GM21515 (cell line): ENCODE measurements at regions not wholly inside any gene's neighbourhood (a gene's known extent, or its start where the extent isn't known, plus 50 kb on each side); places are given as distances from the start of the nearest gene placed in this dataset.

Source experiments
- ATAC-seq: cut with Tn5 transposase; IDR thresholded peaks from one replicate; pipeline ENCODE4 v1.9.1; 2021; ENCODE audit not compliant: unreplicated experiment

DNA sequence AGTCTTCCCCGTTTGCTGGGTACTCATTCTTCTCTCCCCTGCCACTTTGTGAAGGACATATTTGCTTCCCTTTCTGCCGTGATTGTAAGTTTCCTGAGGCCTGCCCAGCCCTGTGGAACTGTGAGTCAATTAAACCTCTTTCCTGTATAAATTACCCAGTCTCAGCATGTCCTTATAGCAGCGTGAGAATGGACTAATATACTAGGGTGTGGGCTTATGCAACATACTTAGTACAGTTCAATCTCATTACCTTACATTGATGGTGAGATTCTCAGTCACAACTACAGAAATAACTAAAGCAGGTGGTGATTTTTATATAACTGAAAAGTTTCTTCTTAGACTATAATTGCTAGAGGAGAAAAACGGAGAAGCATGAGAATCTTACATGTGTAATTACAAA is 237.9 kb upstream of the MMADHC start:
- ATAC-seq: no peak

DNA sequence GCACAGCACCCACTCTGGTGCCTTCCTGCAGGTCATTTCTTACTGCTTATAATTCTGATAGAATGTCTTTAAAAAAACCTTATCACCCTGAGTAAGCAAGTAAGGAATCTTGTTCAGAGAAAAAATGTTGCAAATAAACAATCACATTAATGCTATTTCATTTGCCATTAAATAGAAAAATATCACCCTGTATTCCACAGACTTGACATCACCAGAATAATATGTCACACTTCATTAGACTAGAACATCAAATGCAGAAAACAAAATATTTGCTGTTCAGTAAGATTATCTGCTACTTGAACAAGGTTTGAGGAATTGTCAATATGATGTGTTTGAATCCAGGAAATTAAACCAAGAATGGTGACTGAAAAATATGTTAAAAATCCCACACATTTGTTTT is 236.6 kb upstream of the MMADHC start:
- ATAC-seq: no peak

DNA sequence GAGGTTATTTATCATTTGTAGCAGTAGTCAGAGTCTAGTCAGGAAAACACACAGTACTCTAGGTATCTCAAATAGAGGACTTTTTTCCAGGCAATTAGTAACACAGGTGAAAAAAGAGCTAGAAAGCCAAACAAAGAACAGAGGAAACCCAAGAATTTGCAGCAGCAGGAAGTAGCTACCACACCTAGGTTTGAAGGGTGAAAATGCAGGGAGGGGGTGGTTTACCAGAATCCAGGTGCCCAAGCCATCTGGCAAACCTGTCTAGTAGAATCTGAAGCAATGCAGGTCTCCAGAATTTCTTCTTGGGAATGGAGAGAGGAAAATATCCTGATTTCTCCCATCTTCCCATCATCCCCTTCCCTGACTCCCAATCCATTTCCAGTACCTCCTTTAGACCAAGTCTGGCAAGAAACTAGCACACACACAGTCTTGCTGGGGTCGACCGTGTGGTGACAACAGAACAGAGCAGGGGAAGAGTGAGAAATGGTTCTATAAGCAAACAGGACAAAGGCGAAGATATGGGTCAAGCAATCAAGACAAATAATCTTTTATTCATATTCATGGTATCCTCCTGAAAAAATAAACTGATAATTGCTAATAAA is 231.9 kb upstream of the MMADHC start:
- no peak for ATAC-seq

DNA sequence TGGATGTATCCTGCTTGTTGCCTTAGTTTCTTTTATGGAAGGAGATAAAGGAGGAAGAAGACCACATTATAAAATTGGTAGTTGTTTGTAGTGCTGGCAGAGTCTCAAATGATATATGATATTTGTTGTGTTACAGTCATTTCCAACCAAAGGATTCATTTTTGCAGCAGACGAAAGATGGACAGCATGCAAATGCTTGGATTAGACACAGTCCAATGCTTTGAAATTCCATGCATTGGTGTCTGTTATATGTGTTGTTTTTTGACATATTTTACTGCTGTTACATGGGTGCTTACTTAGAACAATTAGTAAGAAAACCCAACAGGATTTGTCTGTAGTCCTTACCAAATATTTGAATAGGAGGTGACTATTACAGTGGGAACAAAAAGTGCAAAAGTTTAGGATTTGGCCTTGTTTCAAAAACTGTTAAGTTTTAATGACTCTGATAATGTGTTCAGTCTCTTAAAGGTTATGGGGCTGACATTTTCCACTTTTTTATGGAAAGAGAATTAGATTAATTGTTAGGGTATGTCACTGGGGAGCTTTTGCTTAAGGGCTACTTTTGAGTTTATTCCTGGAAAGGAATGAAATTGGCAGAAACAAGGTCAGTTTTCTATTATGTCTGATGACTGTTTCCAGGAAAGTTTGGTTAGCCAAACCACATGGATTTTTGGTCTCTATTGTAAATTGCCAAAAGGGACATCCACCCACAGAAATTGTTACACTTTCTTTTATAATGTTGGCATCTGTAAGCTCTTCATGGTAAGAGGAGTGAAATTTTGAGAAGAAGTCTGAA is 229.4 kb upstream of the MMADHC start:
- ATAC-seq: no peak

DNA sequence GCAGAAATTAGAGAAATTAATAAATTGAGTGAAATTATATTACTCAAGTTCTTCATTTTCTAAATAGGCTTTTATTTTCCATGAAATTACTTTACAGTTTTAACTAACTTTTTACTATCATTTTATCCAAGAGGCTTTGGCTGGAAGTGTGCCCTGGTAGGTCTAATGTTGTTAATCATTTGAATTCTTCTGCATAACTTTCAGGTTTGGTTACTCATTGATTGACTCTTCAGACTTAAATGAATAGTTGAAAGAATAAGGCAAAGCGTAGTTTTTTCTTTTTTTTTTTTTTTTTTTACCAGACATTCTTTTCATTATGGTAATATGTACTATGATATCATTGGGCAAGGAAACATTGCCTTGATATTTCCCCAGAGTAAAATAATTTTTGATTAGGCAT is 228.4 kb upstream of the MMADHC start:
- no peak for ATAC-seq

DNA sequence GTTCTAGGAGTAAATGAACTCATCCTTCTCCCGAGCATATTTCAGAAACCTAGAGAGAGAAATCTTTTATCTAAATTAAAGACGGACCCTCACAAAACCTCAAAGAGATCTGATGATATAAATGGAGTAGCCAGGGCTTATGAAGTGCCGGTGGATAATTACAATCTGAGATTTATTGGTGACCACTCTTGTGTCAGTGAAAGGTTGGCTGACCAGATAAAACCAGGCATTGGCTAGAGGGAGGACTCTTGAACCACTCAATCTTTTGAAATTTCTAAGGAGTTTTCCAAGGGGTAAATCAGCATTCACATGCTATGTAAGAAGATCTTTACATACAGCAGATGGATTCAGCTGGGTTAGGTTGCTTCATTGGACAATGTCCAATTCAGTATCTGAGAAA is 227.3 kb upstream of the MMADHC start:
- ATAC-seq: no peak

DNA sequence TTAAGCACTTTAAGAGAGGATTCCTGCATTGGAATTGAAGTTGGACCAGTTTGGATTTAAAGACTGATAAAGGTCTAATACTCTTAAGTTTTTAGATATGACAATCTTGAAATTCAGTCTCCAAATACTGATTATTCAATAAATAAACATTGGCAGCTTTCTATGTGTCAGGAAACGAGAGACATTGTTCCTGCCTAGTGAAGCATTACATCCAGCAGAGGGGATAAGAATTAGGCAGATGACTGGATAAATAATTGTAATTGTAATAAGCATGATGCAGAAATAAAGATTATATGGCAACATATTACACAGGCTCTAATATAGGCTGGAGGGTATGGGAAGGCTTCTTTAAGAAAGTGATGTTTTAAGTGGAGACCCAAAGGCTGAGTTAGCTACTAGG is 226.5 kb upstream of the MMADHC start:
- no peak for ATAC-seq

DNA sequence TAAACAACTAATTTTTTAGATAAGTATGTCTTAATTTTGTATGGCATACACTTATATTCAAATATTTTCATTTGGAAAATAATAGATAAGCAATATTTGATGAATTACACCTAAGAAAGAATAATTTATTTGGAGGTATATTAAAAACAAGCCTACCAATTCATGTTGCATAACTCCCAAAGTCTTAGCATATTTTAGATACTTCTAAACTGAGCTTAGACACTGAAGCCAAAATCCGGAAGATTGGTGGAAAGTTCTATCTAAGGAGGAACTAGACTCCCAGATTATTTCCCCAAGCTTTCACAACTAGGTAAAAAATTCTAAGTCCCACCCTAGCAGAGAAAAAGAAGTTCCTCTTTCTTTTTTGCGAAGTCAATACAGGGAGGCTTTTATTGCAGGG is 221.0 kb upstream of the MMADHC start:
- ATAC-seq: no peak

DNA sequence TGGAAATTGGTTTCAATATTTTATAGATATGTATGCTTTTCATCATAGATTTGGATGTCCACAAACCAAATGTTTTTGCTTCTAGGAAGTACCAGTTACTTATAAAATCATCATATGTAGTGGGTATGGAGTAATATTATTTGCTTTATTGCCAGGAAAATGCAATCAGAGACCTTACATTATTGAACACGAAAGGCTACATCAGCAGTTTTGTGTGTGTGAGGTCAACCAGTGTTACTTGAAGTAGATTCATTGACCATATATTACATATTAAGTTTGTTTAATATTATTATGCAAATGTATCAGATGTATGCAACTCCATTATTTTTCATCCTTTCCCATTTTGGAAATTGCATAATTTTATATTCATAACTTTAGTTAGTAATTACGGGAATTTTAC is 219.1 kb upstream of the MMADHC start:
- no peak for ATAC-seq

DNA sequence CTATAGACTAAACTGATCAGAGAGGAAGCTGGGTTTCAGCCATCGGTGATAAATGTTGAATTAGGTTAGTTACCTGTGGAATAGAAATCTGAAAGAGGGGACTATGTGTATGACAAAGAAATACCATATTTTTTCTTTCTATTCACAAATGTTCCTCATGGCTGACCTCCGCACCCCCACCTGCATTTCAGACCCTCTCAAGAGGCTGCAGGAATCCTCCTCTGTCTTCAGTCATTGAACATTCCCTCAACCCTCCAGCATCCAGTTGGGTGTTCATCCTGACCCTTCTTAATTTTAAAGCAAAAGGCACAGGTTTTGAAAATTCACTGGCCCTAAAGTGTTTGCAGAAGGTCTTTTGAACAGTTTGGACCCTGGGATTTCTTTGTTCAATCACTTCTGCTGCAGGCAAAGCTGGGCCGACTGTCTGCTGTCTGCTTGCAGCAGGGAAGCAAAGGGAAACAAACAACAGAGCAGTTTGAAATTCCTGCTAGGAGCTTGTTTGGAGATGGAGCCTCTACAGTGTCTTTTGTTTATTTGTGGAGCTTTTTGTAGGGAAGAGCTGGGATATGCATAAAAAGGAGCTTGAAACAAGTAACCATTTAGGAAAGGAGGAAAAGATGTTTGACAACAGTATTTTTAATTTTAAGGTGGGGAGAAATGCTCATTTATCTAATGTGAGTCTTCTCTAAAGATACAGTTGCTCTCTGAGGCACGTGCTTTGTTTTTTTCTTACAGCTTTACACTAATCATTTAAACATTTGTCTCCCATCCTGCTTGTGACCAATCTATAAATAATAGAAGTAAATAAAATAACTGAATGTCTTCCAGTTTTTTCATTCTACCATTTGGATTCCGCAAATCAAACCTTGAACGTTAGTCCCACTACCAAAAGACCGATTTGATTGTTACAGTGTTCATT is 213.3 kb upstream of the MMADHC start:
- ATAC-seq: no peak

DNA sequence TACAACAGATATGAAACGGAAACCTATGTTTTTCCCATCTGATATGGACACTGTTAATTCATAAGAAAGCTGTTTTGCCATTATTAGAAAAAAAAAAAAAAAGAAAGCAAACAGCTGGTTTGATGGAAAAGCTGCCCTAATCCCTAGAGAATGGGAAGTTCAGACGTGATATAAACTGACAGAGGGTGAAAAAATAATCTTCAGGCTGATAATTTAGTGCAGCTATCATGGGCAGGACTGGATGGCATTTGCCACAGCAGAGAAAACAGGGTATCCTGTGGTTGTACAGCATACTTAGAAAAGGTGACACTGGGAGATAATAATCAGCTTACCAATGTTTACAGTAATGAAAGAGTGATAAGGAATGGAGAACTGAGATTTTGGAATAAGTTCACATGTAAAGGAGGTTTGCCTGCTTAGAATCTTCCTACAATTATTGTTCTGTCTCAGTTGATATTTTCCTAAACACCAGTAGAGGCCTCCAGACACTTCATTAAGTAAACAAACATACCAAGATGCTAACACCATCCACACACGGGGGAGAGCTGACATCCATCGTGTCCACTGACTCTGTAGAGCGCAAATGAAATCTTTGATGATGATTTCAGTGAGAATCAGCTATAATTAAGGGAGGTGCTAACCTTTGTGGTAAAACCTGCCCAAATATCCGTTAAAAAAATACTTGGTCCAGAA is 211.6 kb upstream of the MMADHC start:
- ATAC-seq: no peak

DNA sequence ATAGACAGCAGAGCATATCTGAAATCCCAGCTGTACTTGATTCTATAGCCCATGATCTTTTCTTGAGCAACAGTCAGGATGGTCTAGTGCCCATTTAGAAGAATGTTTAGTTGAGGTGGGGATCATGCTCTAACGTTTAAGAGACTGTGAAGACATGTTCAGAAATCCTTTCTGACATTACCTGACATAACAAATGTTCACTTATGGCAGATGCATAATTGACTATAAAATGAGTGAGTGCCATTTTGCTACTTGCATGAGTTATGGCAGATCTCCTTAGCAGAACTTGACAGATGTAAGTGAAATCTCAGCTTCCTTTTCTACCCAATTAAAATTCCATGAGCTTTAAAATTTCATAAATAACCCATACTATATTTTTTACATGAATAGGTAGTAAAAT is 209.5 kb upstream of the MMADHC start:
- ATAC-seq: no peak

DNA sequence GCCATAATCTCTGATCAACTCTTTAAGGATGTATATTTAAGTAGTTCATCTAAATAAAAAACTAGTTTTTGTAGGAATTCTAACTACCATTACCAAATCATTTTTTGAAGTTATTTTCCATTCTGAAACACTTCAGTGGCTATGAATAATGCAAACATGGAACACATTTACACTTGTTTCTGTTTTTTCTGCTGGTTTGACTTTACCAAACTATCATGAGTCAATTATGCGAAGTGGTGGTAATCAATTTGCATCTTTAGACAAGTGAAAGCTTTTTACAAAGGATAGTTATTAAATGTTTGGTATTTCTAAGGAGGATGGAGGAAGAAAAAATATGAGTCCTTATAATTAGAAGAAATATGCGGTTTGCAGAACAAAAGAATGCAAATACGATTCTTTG is 202.0 kb upstream of the MMADHC start:
- ATAC-seq: no peak

DNA sequence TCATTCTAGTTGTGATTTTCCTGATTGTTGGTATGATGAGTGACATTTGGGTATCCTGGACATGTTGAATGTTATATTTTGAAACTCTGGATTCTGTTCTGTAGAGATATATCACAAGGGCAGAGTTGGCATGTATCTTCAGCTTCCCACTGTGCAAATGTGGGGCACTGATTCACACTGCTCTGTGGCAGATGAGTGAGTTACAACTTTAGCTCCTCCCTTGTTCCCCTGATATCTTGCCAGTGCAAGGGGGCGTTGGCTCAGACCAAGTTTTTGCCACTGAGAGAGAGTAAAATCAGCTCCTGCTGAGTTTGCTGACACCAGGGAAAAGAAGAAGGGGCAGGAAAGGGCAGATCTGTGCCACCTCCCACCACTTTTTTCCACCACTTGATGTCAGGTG is 199.6 kb upstream of the MMADHC start:
- ATAC-seq: no peak

DNA sequence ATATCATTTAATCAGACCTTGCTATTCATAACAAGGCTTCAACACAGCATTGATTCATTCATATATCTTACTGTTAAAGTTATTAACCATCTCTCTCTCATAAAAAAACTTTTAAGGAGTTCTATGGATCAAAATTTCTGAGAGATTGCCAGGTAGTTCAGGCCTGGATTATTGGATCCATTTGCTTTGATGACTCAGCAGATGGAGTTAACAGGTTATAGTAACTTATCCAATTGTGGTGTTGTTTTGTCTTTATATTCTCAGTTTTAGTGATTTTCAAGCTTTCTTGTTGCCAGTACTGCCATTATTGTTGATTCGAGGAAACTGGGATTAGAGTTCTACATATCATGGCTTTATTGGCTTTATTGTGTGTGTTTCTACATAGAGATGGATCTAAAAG is 195.7 kb upstream of the MMADHC start:
- no peak for ATAC-seq

DNA sequence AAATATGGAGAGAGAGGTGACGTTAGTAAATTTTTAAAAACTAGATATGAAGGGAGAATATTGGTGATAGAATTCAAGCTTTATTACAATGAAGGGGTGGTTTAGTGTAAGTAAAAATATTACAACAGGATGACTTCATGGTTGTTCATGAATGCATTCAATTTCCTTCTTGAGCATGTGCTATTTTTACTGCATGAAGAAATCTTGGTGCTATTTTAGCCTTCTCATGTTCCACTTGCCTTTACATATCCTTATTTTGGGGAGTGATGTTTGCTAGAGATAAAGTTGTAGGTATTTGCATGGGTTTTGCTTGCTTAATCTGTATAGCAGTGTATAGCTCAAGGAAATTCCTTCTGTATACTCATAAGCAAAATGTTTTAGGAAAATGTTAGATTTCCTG is 195.0 kb upstream of the MMADHC start:
- ATAC-seq: no peak

DNA sequence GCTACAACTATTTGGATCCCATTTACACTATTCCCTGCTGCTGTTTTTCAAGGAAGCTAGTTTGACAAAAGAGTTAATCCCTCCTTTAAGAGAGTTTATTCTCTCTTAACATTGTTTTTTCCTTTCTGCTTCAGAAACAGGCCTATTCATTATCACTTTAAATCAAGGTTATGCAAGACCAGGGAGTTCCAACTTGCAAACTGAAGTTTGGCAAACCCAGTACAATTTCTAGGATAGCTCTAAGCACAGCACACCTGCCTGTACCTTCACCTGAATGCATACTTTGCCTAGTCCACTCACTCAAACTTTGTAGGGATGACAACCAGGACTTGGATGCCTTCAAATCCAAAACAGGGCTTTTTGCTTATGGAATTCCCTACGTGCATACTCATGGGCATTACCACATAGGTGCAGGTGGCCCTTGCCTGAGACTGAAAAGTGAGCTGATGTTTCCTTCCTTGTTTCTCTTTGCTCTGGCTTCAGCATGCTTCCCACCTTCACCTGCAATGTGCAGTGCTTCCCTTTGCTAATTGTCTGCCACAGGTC is 193.8 kb upstream of the MMADHC start:
- ATAC-seq: no peak

DNA sequence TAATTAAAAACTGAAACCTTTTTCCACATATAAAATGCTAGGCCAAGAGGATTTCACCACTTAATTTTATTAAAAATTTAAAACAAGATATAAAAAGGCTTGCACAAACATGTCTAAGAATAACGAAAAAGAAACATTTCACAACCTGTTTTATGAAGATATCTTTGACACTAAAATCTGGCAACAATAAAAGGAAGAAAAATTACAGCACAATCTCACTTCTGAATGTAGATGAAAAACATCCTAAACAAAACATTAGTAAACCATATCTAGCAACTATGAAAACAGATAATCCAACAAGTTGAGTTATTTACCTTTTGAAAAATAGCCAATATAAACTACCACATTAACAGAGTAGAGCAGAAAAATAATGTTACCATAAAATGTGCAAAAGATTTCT is 185.4 kb upstream of the MMADHC start:
- ATAC-seq: no peak

DNA sequence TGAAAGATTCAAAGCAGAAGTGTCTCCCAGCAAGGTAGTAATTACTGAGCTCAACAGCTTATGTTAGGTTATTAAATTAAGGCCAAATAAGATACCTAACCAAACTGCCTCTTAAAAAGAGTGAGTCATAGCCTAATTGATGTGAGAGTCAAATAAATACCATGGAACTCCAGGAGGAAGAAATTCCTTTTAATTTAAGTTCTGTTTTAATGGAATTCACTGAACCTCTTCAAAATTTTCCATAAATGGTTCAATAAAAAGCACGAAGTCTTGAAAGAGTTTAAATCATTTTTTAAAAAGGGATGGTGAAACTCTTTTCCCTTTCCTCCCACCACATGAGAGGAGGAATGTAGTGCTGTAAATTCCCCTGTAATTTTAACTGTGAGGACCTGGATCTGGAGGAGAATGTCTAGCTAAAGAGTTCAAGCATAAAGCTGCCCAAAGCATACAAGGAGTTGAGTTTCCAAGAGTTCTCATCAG is 180.8 kb upstream of the MMADHC start:
- no peak for ATAC-seq

DNA sequence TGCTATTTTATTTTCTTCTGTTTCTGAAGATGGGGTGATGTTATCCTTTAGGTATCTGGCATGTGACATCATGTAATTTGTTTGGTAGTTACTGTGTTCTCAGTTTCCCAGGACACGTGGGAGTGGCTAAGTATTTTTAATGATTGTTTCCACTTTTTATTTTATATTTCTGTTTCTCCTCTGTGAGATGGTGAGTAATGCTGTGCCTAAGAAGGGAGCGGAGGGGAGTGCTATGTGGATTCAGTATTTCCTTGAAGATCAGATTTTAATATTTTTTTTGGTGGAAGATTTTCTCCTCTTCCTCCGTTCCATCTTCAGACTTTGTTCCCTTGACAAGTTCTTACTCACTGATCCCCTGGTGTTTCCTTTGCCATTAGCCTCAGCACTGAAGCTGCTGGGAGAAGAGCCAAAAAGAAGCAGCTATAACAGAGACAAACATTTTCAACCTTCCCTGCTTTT is 180.0 kb upstream of the MMADHC start:
- no peak for ATAC-seq

DNA sequence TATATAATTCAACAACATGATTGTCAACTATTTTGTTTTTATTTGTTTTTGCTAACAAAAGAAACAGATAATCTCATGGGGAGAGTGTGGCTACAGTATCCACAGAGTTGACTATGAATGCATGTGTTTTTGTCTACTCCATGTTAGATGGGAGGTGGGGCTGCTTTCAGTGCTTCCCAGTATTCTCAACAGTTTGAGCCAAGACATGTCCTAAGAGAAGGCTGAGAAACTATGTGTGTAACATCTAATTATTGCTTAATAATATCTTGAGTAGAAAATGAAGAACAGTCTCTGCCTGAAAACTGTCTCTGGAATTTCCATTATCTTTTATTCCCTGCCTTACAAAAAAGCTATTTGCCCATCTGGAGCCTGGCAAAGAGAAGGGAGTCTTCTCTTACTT is 178.8 kb upstream of the MMADHC start:
- no peak for ATAC-seq
